Sigmoid colon (tissue), 6 donors: ENCODE measurements at regions not wholly inside any gene's neighbourhood (a gene's known extent, or its start where the extent isn't known, plus 50 kb on each side); places are given as distances from the start of the nearest gene placed in this dataset.

Source experiments
- DNase-seq: peaks from one replicate; pipeline ENCODE4 v3.0.0-alpha.2; 2019
- H3K27ac ChIP-seq, 4 donors: fragments of 200-600 bp; sonication (generic); one replicate each; pipeline ENCODE4 v1.5.1; 2016 to 2019; ENCODE audit warnings: mild to moderate bottlenecking in 1 of 4
- H3K27me3 ChIP-seq, 3 donors: fragments of 200-600 bp; sonication (generic); one replicate each; pipeline ENCODE4 v1.5.1; 2019; ENCODE audit warnings: mild to moderate bottlenecking in 1 of 3
- H3K36me3 ChIP-seq, 4 donors: fragments of 200-600 bp; sonication (generic); one replicate each; pipeline ENCODE4 v1.5.1; 2016 to 2019
- H3K4me1 ChIP-seq, 4 donors: fragments of 200-600 bp; sonication (generic); one replicate each; pipeline ENCODE4 v1.5.1; 2017 to 2019
- H3K4me3 ChIP-seq, 4 donors: fragments of 200-600 bp; sonication (generic); one replicate each; pipeline ENCODE4 v1.5.1; 2017 to 2019; ENCODE audit warnings: mild to moderate bottlenecking in 2 of 4, moderate library complexity in 1 of 4
- H3K9me3 ChIP-seq, 4 donors: fragments of 200-600 bp in 3 of 4; sonication (generic) in 3 of 4; one replicate each; pipeline versions ENCODE4 v1.5.1 to v1.6.1; 2013 to 2019
- CTCF ChIP-seq, 4 experiments: fragments of 450-650 bp in 3 of 4; fragments of 200-600 bp in 1 of 4; IDR thresholded peaks; one replicate each; pipeline ENCODE4 v1.5.1; 2016 to 2019; ENCODE audit warnings: antibody characterized with exemption in 4 of 4, mild to moderate bottlenecking in 3 of 4, moderate library complexity in 2 of 4
- EP300 ChIP-seq, 4 donors: sonication (generic); formaldehyde crosslinking; IDR thresholded peaks; one replicate each; pipeline ENCODE4 v1.6.1; 2017; ENCODE audit warnings: antibody characterized with exemption in 4 of 4
- POLR2A ChIP-seq, 2 donors: fragments of 450-650 bp; IDR thresholded peaks; one replicate each; pipeline ENCODE4 v1.6.1; 2016; ENCODE audit warnings: antibody characterized with exemption in 2 of 2, mild to moderate bottlenecking in 2 of 2, moderate library complexity in 2 of 2
- POLR2AphosphoS5 ChIP-seq, 4 donors: sonication (generic); formaldehyde crosslinking; IDR thresholded peaks; one replicate each; pipeline ENCODE4 v1.6.1; 2017; ENCODE audit warnings: antibody characterized with exemption in 4 of 4
- WGBS, 2 donors: extraction: QIAGEN DNeasy Blood & Tissue Kit; methylation state at CpG; one replicate each; pipeline ENCODE4 v1.1.7; 2013; 5-methylcytosine and 5-hydroxymethylcytosine counted together
- intact Hi-C: fragments of 100-400 bp; cut with DNase I; formaldehyde crosslinking; loops from one replicate; pipeline ENCODE4 v1.15.1; 2023
- donor health status: healthy with polysubstance abuse.
- donor health status: healthy.

- H3K27ac ChIP-seq, result no peak overlapping the region
- DNase-seq, result no peak
- H3K9me3 ChIP-seq, result no peaks in the 10 kb centered on the region
- no peaks in the 10 kb centered on the region for H3K27me3 ChIP-seq
- intact Hi-C loops, result no loop called here
- no peak overlapping the region for H3K4me3 ChIP-seq
- 68 to 84% methylated on average over 4 of the region's 4 CpGs for WGBS, 2 donors
- TF ChIP-seq POLR2AphosphoS5 (IDR thresholded peaks at IDR 0.05) (no peak), EP300 (IDR thresholded peaks at IDR 0.05) (no peak), POLR2A (IDR thresholded peaks at IDR 0.05) (no peak), CTCF (IDR thresholded peaks at IDR 0.05) (no peak)
- H3K36me3 ChIP-seq, result no peaks in the 10 kb centered on the region
- no peaks in the 10 kb centered on the region for H3K4me1 ChIP-seq
These were observed 268.4 kb downstream of the FAM76B start for GRCh38 chr11:95521133-95521542.

- no peak overlapping the region for H3K27ac ChIP-seq
- intact Hi-C loops, result no loop called here
- WGBS, 2 donors, result 93 to 96% methylated on average over 8 of the region's 8 CpGs
- H3K4me1 ChIP-seq, result no peaks in the 10 kb centered on the region
- no peak for DNase-seq
- H3K4me3 ChIP-seq, result no peak overlapping the region
- TF ChIP-seq POLR2A (IDR thresholded peaks at IDR 0.05) (no peak), CTCF (IDR thresholded peaks at IDR 0.05) (no peak), POLR2AphosphoS5 (IDR thresholded peaks at IDR 0.05) (no peak), EP300 (IDR thresholded peaks at IDR 0.05) (no peak)
- H3K36me3 ChIP-seq, result no peaks in the 10 kb centered on the region
- H3K9me3 ChIP-seq, result no peaks in the 10 kb centered on the region
- no peaks in the 10 kb centered on the region for H3K27me3 ChIP-seq
These were observed 269.0 kb downstream of the FAM76B start for GRCh38 chr11:95520369-95521132.

GRCh38 chr11:95519912-95520311 lies 269.7 kb downstream of the FAM76B start:
- intact Hi-C loops, result no loop called here
- Histone ChIP-seq H3K27ac (no peak overlapping the region), H3K36me3 (no peaks in the 10 kb centered on the region), H3K9me3 (no peaks in the 10 kb centered on the region), H3K4me3 (no peak overlapping the region), H3K27me3 (no peaks in the 10 kb centered on the region), H3K4me1 (peaks cover 0 to 4% (median under 1%) of the 10 kb centered on the region in 4 donors)
- DNase-seq, result no peak
- WGBS, 2 donors, result 94 to 95% methylated on average over 4 of the region's 4 CpGs
- TF ChIP-seq POLR2AphosphoS5 (IDR thresholded peaks at IDR 0.05) (no peak), POLR2A (IDR thresholded peaks at IDR 0.05) (no peak), EP300 (IDR thresholded peaks at IDR 0.05) (no peak), CTCF (IDR thresholded peaks at IDR 0.05) (no peak)

GRCh38 chr11:95517453-95517852 lies 272.1 kb downstream of the FAM76B start:
- H3K27me3 ChIP-seq, result no peaks in the 10 kb centered on the region
- H3K4me3 ChIP-seq, result no peak overlapping the region
- DNase-seq, result no peak
- 80 to 91% methylated on average over 1 of the region's 1 CpG for WGBS, 2 donors
- no peak for TF ChIP-seq POLR2A (IDR thresholded peaks at IDR 0.05)
- intact Hi-C loops, result no loop called here
- H3K4me1 ChIP-seq, result peaks cover 0 to 24% (median 19%) of the 10 kb centered on the region in 4 donors
- no peaks in the 10 kb centered on the region for H3K36me3 ChIP-seq
- no peaks in the 10 kb centered on the region for H3K9me3 ChIP-seq
- no peak overlapping the region for H3K27ac ChIP-seq

GRCh38 chr11:95516786-95517185 lies 272.8 kb downstream of the FAM76B start:
- Histone ChIP-seq H3K4me1 (peaks cover 0 to 29% (median 26%) of the 10 kb centered on the region in 4 donors), H3K27ac (no peak overlapping the region), H3K27me3 (no peaks in the 10 kb centered on the region), H3K9me3 (no peaks in the 10 kb centered on the region), H3K36me3 (no peaks in the 10 kb centered on the region), H3K4me3 (no peak overlapping the region)
- intact Hi-C loops, result no loop called here
- 81 to 86% methylated on average over 2 of the region's 2 CpGs for WGBS, 2 donors
- TF ChIP-seq CTCF (IDR thresholded peaks at IDR 0.05) (no peak), EP300 (IDR thresholded peaks at IDR 0.05) (no peak), POLR2A (IDR thresholded peaks at IDR 0.05) (no peak), POLR2AphosphoS5 (IDR thresholded peaks at IDR 0.05) (no peak)
- DNase-seq, result no peak
